Femur (tissue), 1 donor: ENCODE measurements at regions not wholly inside any gene's neighbourhood (a gene's known extent, or its start where the extent isn't known, plus 50 kb on each side); places are given as distances from the start of the nearest gene placed in this dataset.

ENCODE experiments used
- DNase-seq: peaks from one replicate; pipeline ENCODE4 v3.0.0-alpha.2; 2017

GRCh38 chr21:15327637-15328265 lies 263.0 kb upstream of the NRIP1 start:
- no peak for DNase-seq

DNA sequence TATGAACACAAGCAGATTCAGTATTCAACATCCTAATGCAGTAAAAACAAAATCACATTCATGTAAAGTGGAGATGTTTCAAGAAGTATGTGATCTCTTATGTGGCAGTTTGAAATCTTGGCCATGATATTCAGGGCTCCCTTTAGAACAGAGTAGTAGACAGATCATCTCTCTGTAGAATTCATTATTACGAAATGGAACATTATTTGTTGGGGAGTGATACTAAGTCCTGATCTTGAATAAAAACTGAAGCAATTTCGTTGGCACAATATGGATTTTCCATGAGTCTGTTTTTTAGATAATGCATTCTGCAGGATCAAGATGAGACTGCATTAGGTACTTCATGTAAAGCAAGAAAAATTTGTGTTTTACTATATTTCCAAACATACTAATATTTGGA lies 264.4 kb upstream of the NRIP1 start:
- DNase-seq, result no peak

DNA sequence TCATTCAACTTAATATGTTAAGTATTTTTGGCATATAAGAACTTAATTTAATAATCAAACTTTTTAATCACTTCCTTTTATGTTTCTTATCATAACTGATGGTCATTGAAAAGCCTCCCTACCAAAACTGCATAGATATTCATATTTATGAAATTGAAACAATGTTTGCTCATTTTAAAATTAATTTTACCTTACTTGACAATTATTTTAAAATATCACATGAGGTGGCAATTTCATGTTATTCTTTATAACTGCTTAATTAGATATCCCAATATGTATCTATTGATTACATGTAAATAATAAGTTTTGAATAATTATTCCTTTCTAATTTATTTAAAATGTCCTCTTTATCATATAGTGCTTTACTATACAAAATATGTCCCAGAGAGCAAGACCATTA lies 266.1 kb upstream of the NRIP1 start:
- no peak for DNase-seq

DNA sequence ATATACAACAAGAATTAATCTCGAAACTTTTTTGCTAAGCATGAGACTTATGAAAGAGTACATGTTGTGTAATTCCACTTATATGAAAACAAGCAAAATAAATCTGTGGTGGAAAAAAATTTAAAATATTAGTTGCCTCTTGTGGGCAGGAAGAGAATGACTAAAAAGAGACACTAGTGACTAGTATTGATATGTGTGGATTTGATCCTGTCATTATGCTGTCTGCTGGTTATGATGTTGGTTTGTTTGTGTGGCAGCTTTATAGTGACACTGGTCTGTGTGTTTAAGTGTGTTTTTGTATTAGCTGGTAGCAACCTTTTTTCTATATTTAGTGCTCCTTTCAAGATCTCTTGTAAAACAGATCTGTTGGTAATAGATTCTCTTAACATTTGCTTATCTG lies 267.8 kb upstream of the NRIP1 start:
- no peak for DNase-seq

DNA sequence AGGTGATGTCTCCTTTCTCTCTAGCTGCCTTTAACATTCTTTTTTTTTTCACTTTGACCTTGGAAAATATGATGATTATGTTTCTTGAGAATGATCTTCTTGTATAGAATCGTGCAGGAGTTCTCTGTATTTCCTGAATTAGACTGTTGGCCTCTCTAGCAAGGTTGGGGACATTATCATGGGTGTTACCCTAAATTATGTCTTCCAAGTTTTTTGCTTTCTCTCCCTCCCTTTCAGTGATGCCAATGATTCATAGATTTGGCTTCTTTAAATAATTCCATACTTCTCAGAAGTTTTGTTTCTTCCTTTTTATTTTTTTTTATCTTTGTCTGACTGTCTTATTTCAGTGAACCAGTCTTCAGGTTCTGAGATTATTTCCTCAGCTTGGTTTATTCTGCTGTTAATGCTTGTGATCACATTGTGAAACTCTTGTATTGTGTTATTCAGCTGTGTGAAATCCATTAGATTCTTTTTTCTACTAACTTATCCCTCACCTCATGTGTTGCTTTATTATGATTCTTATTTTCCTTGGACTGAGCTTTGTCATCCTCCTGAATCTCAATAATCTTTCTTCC lies 268.4 kb upstream of the NRIP1 start:
- DNase-seq, result no peak

DNA sequence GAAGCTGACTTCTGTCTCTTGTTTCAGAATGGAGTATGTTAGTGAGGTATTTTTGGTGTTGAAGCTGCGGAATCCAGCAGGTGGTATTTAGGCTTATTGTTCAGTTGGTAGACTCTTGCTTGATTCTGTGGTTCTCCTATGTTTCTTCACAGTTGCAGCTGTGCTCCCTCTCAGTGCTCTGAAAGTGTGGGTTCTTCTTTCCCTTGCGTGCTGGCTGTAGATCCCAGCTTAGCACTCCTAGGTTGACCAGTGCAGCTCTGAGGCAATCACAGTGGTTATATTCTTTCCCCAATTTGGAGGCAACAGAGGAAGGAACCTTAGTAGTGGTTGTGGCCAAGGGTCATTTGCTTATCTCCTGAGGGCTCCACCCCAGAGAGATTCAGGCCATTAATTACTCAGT lies 269.2 kb upstream of the NRIP1 start:
- DNase-seq, result no peak

- no peak for DNase-seq
Observed at GRCh38 chr21:15343066-15343465, 278.3 kb upstream of the NRIP1 start.

- DNase-seq, result no peak
Observed at GRCh38 chr21:15352009-15352408, 287.2 kb upstream of the NRIP1 start.

DNA sequence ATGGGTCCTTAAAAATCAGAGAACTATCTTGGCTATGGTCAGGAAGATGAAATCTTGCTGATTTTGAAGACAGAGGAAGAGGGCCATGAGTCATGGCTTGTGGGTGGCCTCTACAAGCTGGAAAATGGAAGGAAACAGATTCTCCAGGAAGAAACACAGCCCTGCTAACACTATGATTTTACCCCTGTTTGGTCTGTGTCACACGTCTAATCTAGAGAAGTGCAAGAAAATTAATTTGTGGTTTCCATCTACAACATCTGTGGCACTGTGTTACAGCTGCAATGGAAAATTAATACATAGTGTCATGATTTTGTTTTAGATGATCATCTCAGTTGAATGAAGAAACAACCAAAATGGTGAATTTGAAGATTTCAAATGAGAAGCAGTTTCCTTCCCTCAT lies 288.7 kb upstream of the NRIP1 start:
- no peak for DNase-seq

- no peak for DNase-seq
Observed at GRCh38 chr21:15354516-15354915, 289.7 kb upstream of the NRIP1 start.

DNA sequence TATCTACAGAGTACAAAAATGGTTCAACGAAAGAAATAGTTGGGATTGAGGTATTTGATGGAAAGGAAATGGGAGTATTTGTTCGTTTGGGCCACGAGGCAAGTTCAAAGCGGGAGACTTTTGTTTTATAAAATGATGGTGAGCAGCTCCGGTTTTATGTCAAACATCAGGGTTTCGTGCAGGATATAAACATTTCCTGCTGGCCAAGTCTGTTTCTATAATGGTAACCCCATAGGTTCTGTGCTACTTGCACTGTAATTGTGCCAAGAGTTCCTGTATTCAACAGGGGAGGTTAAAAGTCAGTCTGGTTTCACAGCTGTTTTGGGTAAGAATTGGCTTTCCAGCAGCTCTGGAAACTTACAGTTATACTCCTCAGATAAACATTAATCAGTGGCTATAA lies 290.3 kb upstream of the NRIP1 start:
- no peak for DNase-seq

DNA sequence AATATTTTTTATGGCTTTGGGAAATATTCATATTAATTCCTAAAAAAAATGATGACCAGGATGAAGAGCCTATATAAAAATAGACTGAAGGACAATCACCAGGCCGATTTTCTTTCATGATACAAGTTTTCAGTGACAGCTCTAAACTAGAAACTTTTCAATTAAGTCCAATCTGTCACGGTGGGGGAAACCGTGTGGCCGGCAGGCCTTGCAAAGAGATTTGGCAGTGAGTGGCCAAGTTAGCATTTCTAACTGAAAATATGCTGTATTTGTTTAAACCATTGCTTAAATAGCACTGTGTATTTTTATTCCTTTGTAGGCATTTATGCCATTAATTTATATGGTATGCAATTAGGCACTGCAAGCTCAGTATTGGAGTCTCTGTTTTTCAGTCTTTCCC lies 294.5 kb upstream of the NRIP1 start:
- no peak for DNase-seq

DNA sequence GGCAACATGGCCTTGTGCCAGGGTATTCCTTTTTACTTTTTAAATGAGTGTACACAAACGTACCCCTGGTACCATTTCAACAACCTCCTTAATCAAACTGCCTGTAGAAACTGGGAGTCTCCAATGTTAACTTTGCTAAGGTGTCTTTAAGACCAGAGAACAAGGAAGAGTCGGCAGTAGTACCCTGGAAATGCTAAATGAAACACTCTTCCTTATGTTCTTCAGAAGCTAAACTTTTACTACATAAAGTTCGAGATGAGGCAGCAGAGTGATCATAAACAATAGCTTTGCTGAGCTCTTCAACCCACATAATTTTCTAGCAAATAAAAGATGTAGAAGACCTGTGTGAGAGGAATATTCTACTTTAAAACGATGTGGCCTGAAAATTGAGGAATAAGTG lies 297.7 kb upstream of the NRIP1 start:
- DNase-seq, result no peak

DNA sequence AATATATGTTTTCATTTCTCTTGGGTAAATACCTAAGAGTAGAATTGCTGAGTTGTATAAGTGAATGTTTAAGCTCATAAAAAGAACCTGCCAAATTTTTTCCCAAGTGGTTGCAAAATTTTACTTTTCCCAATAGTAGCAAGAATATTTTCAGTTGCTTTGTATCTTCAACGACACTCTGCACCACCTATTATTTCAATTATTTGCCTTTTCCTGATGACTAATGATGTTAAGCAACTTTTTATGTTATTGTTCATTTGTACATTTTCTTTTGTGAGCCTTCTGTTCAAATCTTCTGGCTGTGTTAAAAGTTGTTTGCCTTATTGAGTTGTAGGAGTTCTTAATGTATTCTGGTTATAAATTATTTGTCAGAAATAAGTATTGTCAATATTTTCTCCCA lies 299.1 kb upstream of the NRIP1 start:
- no peak for DNase-seq

DNA sequence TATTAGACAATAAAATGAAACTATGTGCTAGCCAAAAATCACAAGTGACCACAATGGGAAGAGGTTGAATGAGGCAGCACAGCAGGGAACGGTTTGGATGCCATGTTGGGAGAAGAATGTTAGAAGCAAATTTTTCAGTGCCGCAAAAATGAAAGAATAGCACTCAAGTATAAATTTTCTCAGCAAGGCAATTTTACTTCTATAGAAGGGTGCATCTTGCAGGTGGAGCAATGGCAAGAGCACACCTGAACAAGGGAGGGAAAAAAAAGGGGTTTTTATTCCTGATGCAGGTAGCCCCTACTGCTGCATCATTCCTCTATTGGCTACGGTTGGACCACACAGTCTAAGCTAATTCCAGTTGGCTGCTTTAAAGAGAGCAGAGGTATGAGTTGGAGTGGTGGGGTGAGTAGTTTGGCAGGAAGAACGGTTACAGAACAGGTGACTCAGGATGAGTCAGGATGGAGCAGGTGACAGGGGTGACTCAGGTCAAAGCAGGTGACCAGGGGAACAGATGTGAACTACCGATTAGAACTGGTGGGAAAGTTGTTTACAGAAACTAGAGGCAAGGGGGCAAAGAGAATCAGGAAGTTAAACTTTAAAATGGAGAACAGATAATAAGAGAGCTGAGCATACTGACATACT lies 301.1 kb upstream of the NRIP1 start:
- DNase-seq, result no peak

DNA sequence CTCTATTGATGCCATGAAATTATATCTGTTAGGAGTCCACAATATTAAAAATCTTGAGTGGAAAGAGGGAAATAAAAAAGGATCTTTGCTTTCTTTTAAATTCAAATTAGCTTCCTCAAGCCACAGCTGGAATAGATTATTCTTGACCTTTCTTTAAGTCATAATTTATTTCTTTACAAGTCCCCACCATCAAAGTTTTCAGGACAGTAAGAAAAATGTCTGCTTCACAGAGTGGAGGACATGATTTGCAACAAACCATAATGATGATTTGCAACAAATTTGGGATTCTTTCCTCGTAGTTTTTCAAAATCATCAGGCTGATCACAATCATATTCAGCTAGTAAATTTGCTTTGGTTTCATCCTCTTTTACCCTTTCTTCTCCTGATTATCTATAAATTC lies 301.8 kb upstream of the NRIP1 start:
- DNase-seq, result no peak

GRCh38 chr21:15367061-15367626 lies 302.3 kb upstream of the NRIP1 start:
- no peak for DNase-seq

DNA sequence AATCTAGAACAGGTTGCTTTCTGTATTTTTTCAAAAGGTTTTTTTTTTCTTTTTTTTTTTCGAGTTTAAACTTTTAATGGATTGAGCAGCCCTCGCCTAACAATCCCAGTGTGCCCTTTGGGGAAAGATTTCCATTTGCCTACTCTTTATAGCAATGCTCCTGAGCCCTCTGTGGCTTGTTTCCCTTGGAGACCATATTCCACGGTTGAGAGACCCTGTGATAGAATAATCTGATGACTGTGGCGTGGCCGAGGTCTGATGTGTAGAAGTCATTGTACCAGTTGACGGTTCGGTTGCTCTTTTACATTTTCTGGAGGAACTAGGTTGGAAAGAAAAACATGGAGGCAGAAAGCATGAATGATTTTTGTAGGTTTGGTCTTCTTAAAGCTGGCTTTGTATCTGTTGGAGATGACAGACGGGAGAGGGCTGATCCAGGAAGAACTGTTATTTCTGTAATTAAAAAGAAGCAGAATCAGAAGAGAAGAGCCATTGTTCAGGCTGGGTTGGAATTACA lies 305.7 kb upstream of the NRIP1 start:
- DNase-seq, result no peak

DNA sequence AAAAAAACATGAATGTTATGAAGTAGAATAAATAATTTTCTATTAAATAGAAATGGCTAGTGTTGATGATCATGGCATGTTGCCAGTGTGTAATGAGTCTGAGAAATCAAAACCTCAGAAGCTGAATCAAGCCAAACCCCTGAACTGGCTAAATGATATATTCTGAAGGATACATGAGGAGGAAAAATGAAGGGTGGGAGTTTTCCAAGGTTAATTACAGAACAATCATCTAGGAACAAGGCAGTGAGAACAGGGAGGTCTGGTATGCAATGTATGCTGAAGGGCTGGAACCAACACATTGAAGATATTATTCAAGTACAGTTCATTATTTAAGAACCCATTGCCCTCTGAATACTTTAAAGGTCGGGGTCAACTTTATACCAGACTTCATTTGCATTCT lies 309.1 kb upstream of the NRIP1 start:
- DNase-seq, result no peak

GRCh38 chr21:15379776-15380175 lies 315.0 kb upstream of the NRIP1 start:
- no peak for DNase-seq

GRCh38 chr21:15383588-15383987 lies 318.8 kb upstream of the NRIP1 start:
- DNase-seq, result no peak

- no peak for DNase-seq
Observed at GRCh38 chr21:15390049-15390448, 325.2 kb upstream of the NRIP1 start.

DNA sequence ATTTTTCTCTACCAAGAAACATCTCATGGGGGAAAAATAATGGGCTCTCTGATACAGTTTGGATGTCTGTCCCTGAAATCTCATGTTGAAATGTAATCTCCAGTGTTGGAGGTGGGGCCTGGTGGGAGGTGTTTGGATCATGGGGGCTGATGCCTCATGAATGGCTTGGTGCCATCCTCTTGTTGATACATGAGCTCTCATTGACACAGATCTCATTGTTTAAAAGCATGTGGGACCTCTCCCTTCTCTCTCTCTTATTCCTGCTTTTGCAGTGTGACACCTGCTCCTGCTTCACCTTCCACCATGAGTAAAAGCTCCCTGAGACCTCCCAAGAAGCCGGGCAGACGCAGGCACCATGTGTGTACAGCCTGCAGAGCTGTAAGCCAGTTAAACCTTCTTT lies 332.5 kb upstream of the NRIP1 start:
- no peak for DNase-seq

GRCh38 chr21:15400905-15401304 lies 328.9 kb upstream of the USP25 start:
- no peak for DNase-seq
